ENCODE measurements at regions not wholly inside any gene's neighbourhood (a gene's known extent, or its start where the extent isn't known, plus 50 kb on each side); places are given as distances from the start of the nearest gene placed in this dataset.
A peak's percentile ranks its signal among the peaks of the same experiment; 100 is the strongest.

GRCh38 chr7:140283472-140283871 lies 106.7 kb upstream of the KDM7A start:
- Histone ChIP-seq H3K9me3 (no peaks in the 10 kb centered on the region), H3K36me3 (no peaks in the 10 kb centered on the region), H3K4me1 (no peaks in the 10 kb centered on the region), H3K27ac (no peak overlapping the region), H3K4me3 (no peak overlapping the region), H3K27me3 (no peaks in the 10 kb centered on the region)
- TF ChIP-seq POLR2A (IDR thresholded peaks at IDR 0.05) (no peak), CTCF (IDR thresholded peaks at IDR 0.05) (no peak)
- DNase-seq (ENCODE audit: low spot score in 2 of 2) = no peak
- 84% methylated on average over 3 of the region's 3 CpGs for WGBS

- TF ChIP-seq CTCF (IDR thresholded peaks at IDR 0.05) (no peak), EP300 (IDR thresholded peaks at IDR 0.05) (no peak), POLR2AphosphoS5 (IDR thresholded peaks at IDR 0.05) (no peak), POLR2A (IDR thresholded peaks at IDR 0.05) (no peak)
- Histone ChIP-seq H3K27ac (no peak overlapping the region), H3K36me3 (no peaks in the 10 kb centered on the region), H3K4me3 (no peak overlapping the region), H3K4me1 (no peaks in the 10 kb centered on the region), H3K27me3 (no peaks in the 10 kb centered on the region), H3K9me3 (no peaks in the 10 kb centered on the region)
- DNase-seq (ENCODE audit: low spot score in 2 of 2) = no peak
- 93% methylated on average over 5 of the region's 5 CpGs for WGBS
These were observed 105.2 kb upstream of the KDM7A start for GRCh38 chr7:140281960-140282359.

GRCh38 chr7:140281255-140281654 lies 104.5 kb upstream of the KDM7A start:
- TF ChIP-seq POLR2AphosphoS5 (IDR thresholded peaks at IDR 0.05) (no peak), CTCF (IDR thresholded peaks at IDR 0.05) (no peak), EP300 (IDR thresholded peaks at IDR 0.05) (no peak), POLR2A (IDR thresholded peaks at IDR 0.05) (no peak)
- H3K27ac ChIP-seq = no peak overlapping the region
- H3K36me3 ChIP-seq = no peaks in the 10 kb centered on the region
- no peaks in the 10 kb centered on the region for H3K27me3 ChIP-seq
- H3K4me1 ChIP-seq = no peaks in the 10 kb centered on the region
- H3K9me3 ChIP-seq = no peaks in the 10 kb centered on the region
- WGBS = 96% methylated on average over 3 of the region's 3 CpGs
- no peak overlapping the region for H3K4me3 ChIP-seq
- no peak for DNase-seq (ENCODE audit: low spot score in 2 of 2)

GRCh38 chr7:140276001-140276400 lies 99.2 kb upstream of the KDM7A start:
- Histone ChIP-seq H3K27me3 (no peaks in the 10 kb centered on the region), H3K27ac (peak overlapping the region; percentile 16), H3K9me3 (no peaks in the 10 kb centered on the region), H3K4me1 (peaks cover 3% of the 10 kb centered on the region), H3K4me3 (no peak overlapping the region), H3K36me3 (no peaks in the 10 kb centered on the region)
- no peak for DNase-seq (ENCODE audit: low spot score in 2 of 2)
- 65% methylated on average over 5 of the region's 5 CpGs for WGBS
- no peak for TF ChIP-seq EP300 (IDR thresholded peaks at IDR 0.05)
- TF ChIP-seq POLR2AphosphoS5 (IDR thresholded peaks at IDR 0.05) = no peak
- no peak for TF ChIP-seq POLR2A (IDR thresholded peaks at IDR 0.05)
- no peak for TF ChIP-seq CTCF (IDR thresholded peaks at IDR 0.05)

GRCh38 chr7:140275069-140275965 lies 98.5 kb upstream of the KDM7A start:
- peak in 1 of 2 donors; percentile 61 for DNase-seq (ENCODE audit: low spot score in 2 of 2)
- no peak for TF ChIP-seq POLR2A (IDR thresholded peaks at IDR 0.05)
- no peak for TF ChIP-seq EP300 (IDR thresholded peaks at IDR 0.05)
- no peak for TF ChIP-seq CTCF (IDR thresholded peaks at IDR 0.05)
- TF ChIP-seq POLR2AphosphoS5 (IDR thresholded peaks at IDR 0.05) = peak in 1 of 3 donors; percentile 19
- 38% methylated on average over 11 of the region's 11 CpGs for WGBS
- Histone ChIP-seq H3K9me3 (no peaks in the 10 kb centered on the region), H3K27ac (peak overlapping the region; percentile 56), H3K36me3 (no peaks in the 10 kb centered on the region), H3K4me1 (peaks cover 3% of the 10 kb centered on the region), H3K4me3 (no peak overlapping the region), H3K27me3 (no peaks in the 10 kb centered on the region)
